ENCODE measurements at regions not wholly inside any gene's neighbourhood (a gene's known extent, or its start where the extent isn't known, plus 50 kb on each side); places are given as distances from the start of the nearest gene placed in this dataset.

GRCh38 chr6:4636881-4637224 lies 139.4 kb upstream of the CDYL start:
- TF ChIP-seq SIN3A (IDR thresholded peaks at IDR 0.05; ENCODE audit: borderline replicate concordance, insufficient read depth, low read length) (no peak), REST (IDR thresholded peaks at IDR 0.05; ENCODE audit: insufficient read depth in 1 of 2, low read depth in 2 of 2, low read length in 2 of 2) (no peak), POLR2AphosphoS5 (IDR thresholded peaks at IDR 0.05; ENCODE audit: low read depth, low read length) (no peak), TAF1 (IDR thresholded peaks at IDR 0.05; ENCODE audit: borderline replicate concordance, insufficient read depth, low read length) (no peak), FOXP2 (optimal IDR thresholded peaks at IDR 0.05; ENCODE audit: borderline replicate concordance, extremely low read depth, extremely low read length, insufficient read depth) (no peak)

Measured in PFSK-1 (cell line).